ENCODE measurements at regions not wholly inside any gene's neighbourhood (a gene's known extent, or its start where the extent isn't known, plus 50 kb on each side); places are given as distances from the start of the nearest gene placed in this dataset.

DNA sequence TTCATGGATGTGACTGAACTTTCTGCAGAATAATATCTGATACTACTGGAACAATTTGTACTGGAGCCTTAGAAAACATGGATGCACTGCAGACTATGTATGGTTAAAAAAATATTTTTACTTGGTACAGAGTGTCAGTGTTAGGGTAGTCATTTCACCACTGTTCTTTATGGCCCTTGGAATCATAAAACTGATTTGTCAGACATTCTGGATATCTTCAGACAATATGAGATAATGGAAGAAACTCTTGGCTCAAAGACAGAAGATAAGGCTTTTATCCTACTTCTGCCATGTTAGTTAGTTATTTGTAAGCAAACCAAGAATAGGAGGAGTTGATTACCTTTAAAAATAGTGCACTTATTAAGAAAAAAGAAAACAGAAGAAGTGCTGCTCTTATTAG lies 209.4 kb downstream of the LRIG3 start:
- H3K9ac ChIP-seq (ENCODE audit: insufficient read length, low read depth): no peak overlapping the region
- H3K4me3 ChIP-seq (ENCODE audit: insufficient read length, low read depth): no peak overlapping the region

GRCh38 chr12:58711974-58712373 lies 208.3 kb downstream of the LRIG3 start:
- Histone ChIP-seq H3K4me1 (ENCODE audit: insufficient read depth, insufficient read length) (no peaks in the 10 kb centered on the region), H3K9ac (ENCODE audit: insufficient read length, low read depth) (no peak overlapping the region), H3K4me3 (ENCODE audit: insufficient read length, low read depth) (no peak overlapping the region), H3K9me3 (ENCODE audit: insufficient read depth, low read length) (peaks cover 17% of the 10 kb centered on the region; the same call in 1 of the 2 replicates), H3K36me3 (ENCODE audit: insufficient read depth, insufficient read length, low read length) (no peaks in the 10 kb centered on the region), H3K27me3 (ENCODE audit: insufficient read depth, insufficient read length) (no peaks in the 10 kb centered on the region)
- TF ChIP-seq SUZ12 (IDR thresholded peaks at IDR 0.05; ENCODE audit: extremely low read depth, insufficient read depth, insufficient read length) (no peak), YY1 (IDR thresholded peaks at IDR 0.05; ENCODE audit: insufficient read depth, insufficient read length) (no peak)
- no peak for DNase-seq (ENCODE audit: low read depth, low spot score)

More for the DNA sequence above, 209.4 kb downstream of the LRIG3 start:
- no peak for DNase-seq (ENCODE audit: low read depth, low spot score)
- peaks cover 17% of the 10 kb centered on the region; the same call in 1 of the 2 replicates for H3K9me3 ChIP-seq (ENCODE audit: insufficient read depth, low read length)
- no peaks in the 10 kb centered on the region for H3K36me3 ChIP-seq (ENCODE audit: insufficient read depth, insufficient read length, low read length)
- no peaks in the 10 kb centered on the region for H3K27me3 ChIP-seq (ENCODE audit: insufficient read depth, insufficient read length)
- TF ChIP-seq SUZ12 (IDR thresholded peaks at IDR 0.05; ENCODE audit: extremely low read depth, insufficient read depth, insufficient read length): no peak
- H3K4me1 ChIP-seq (ENCODE audit: insufficient read depth, insufficient read length): no peaks in the 10 kb centered on the region

DNA sequence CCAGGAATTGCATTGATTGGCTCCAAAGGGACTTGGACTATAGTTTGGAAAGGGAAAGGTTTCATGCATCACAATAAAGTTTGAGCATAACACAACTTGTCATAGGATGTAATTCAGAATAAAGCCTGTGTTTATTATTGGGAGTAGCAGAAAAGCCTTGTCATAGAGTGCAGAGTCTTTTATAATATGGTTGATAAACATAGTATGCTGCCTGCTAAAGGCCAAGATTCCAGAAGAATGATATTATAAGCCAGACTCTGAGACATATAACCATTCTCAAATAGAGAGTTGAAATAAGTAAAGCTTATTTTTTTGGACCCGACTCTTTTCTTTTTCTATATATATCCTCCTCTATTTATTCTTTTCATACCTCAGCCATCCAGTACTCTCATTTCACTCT lies 207.3 kb downstream of the LRIG3 start:
- Histone ChIP-seq H3K9me3 (ENCODE audit: insufficient read depth, low read length) (peaks cover 17% of the 10 kb centered on the region; the same call in 1 of the 2 replicates), H3K27me3 (ENCODE audit: insufficient read depth, insufficient read length) (no peaks in the 10 kb centered on the region), H3K4me1 (ENCODE audit: insufficient read depth, insufficient read length) (no peaks in the 10 kb centered on the region), H3K4me3 (ENCODE audit: insufficient read length, low read depth) (no peak overlapping the region), H3K9ac (ENCODE audit: insufficient read length, low read depth) (no peak overlapping the region), H3K36me3 (ENCODE audit: insufficient read depth, insufficient read length, low read length) (no peaks in the 10 kb centered on the region)
- no peak for DNase-seq (ENCODE audit: low read depth, low spot score)
- TF ChIP-seq YY1 (IDR thresholded peaks at IDR 0.05; ENCODE audit: insufficient read depth, insufficient read length): no peak

- Histone ChIP-seq H3K4me3 (ENCODE audit: insufficient read length, low read depth) (no peak overlapping the region), H3K36me3 (ENCODE audit: insufficient read depth, insufficient read length, low read length) (no peaks in the 10 kb centered on the region), H3K27me3 (ENCODE audit: insufficient read depth, insufficient read length) (no peaks in the 10 kb centered on the region), H3K9me3 (ENCODE audit: insufficient read depth, low read length) (no peaks in the 10 kb centered on the region), H3K4me1 (ENCODE audit: insufficient read depth, insufficient read length) (no peaks in the 10 kb centered on the region), H3K9ac (ENCODE audit: insufficient read length, low read depth) (no peak overlapping the region)
- no peak for TF ChIP-seq ZNF274 (IDR thresholded peaks at IDR 0.05; ENCODE audit: low read depth, low read length)
- TF ChIP-seq SUZ12 (IDR thresholded peaks at IDR 0.05; ENCODE audit: extremely low read depth, insufficient read depth, insufficient read length): no peak
- no peak for TF ChIP-seq YY1 (IDR thresholded peaks at IDR 0.05; ENCODE audit: insufficient read depth, insufficient read length)
- DNase-seq (ENCODE audit: low read depth, low spot score): no peak
Observed at GRCh38 chr12:58719161-58719560, 201.1 kb downstream of the LRIG3 start.

DNA sequence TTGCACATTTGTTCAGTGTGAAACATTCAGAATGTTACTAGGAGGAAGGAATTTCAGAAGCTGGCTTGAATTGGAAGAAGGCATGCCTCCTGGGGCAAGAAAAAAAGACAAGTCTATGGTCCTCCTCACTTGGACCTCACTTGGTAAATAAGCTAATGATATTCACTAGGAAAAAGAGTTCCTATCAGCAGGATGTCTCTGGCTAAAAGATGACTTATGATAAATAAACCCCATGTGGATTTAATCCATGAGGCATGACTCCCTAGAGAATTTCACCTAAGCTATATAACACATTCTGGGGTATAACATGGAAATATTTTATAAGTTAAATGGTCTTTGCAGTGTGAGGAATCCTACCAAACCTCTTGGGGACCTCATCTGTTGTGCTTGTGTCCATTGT lies 199.9 kb downstream of the LRIG3 start:
- no peak overlapping the region for H3K4me3 ChIP-seq (ENCODE audit: insufficient read length, low read depth)
- H3K4me1 ChIP-seq (ENCODE audit: insufficient read depth, insufficient read length): no peaks in the 10 kb centered on the region
- TF ChIP-seq YY1 (IDR thresholded peaks at IDR 0.05; ENCODE audit: insufficient read depth, insufficient read length): no peak
- TF ChIP-seq SUZ12 (IDR thresholded peaks at IDR 0.05; ENCODE audit: extremely low read depth, insufficient read depth, insufficient read length): no peak
- no peak for TF ChIP-seq ZNF274 (IDR thresholded peaks at IDR 0.05; ENCODE audit: low read depth, low read length)
- no peaks in the 10 kb centered on the region for H3K36me3 ChIP-seq (ENCODE audit: insufficient read depth, insufficient read length, low read length)
- no peaks in the 10 kb centered on the region for H3K27me3 ChIP-seq (ENCODE audit: insufficient read depth, insufficient read length)
- H3K9me3 ChIP-seq (ENCODE audit: insufficient read depth, low read length): no peaks in the 10 kb centered on the region
- no peak overlapping the region for H3K9ac ChIP-seq (ENCODE audit: insufficient read length, low read depth)
- DNase-seq (ENCODE audit: low read depth, low spot score): no peak

DNA sequence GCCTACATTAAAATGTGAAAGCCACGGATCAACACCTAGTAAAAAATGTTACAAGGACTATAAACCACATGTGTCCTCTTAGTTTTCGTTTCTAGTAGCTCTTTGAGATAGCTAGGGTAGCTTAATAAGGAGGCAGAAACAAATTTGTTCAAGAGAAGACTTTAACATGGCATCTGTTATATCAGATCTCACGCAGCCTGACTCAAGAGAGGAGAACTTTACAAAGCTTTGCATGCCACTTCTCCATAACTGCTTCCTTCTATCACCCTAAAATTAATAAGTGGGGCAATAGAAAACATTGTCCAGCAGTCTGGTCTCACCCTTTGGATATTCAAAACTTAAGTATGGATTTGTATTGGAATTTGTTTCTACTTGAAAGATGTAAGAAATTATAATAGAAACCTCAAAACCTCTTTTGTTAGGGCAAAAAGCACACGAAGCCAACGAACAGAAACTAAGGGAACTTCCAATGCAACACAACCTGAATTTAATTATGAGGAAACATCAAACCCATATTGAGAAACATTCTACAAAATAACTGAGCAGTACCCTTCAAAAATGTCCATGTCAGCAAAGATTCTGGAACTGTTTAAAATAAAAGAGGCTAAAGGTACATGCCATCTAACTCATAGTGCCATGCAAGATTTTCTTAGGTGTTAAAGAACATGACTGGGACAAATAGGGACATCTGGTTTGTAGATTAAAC lies 194.8 kb downstream of the LRIG3 start:
- H3K4me3 ChIP-seq (ENCODE audit: insufficient read length, low read depth): no peak overlapping the region
- H3K9ac ChIP-seq (ENCODE audit: insufficient read length, low read depth): no peak overlapping the region
- H3K4me1 ChIP-seq (ENCODE audit: insufficient read depth, insufficient read length): no peaks in the 10 kb centered on the region
- no peaks in the 10 kb centered on the region for H3K36me3 ChIP-seq (ENCODE audit: insufficient read depth, insufficient read length, low read length)
- no peaks in the 10 kb centered on the region for H3K9me3 ChIP-seq (ENCODE audit: insufficient read depth, low read length)
- no peak for TF ChIP-seq YY1 (IDR thresholded peaks at IDR 0.05; ENCODE audit: insufficient read depth, insufficient read length)
- TF ChIP-seq SUZ12 (IDR thresholded peaks at IDR 0.05; ENCODE audit: extremely low read depth, insufficient read depth, insufficient read length): no peak
- TF ChIP-seq ZNF274 (IDR thresholded peaks at IDR 0.05; ENCODE audit: low read depth, low read length): no peak
- H3K27me3 ChIP-seq (ENCODE audit: insufficient read depth, insufficient read length): no peaks in the 10 kb centered on the region
- no peak for DNase-seq (ENCODE audit: low read depth, low spot score)

GRCh38 chr12:58727521-58727920 lies 192.8 kb downstream of the LRIG3 start:
- TF ChIP-seq SUZ12 (IDR thresholded peaks at IDR 0.05; ENCODE audit: extremely low read depth, insufficient read depth, insufficient read length) (no peak), ZNF274 (IDR thresholded peaks at IDR 0.05; ENCODE audit: low read depth, low read length) (no peak), YY1 (IDR thresholded peaks at IDR 0.05; ENCODE audit: insufficient read depth, insufficient read length) (no peak)
- no peaks in the 10 kb centered on the region for H3K27me3 ChIP-seq (ENCODE audit: insufficient read depth, insufficient read length)
- no peaks in the 10 kb centered on the region for H3K9me3 ChIP-seq (ENCODE audit: insufficient read depth, low read length)
- no peaks in the 10 kb centered on the region for H3K4me1 ChIP-seq (ENCODE audit: insufficient read depth, insufficient read length)
- no peak for DNase-seq (ENCODE audit: low read depth, low spot score)
- no peaks in the 10 kb centered on the region for H3K36me3 ChIP-seq (ENCODE audit: insufficient read depth, insufficient read length, low read length)
- H3K4me3 ChIP-seq (ENCODE audit: insufficient read length, low read depth): no peak overlapping the region
- no peak overlapping the region for H3K9ac ChIP-seq (ENCODE audit: insufficient read length, low read depth)
